K562 (cell line): ENCODE measurements at regions not wholly inside any gene's neighbourhood (a gene's known extent, or its start where the extent isn't known, plus 50 kb on each side); places are given as distances from the start of the nearest gene placed in this dataset.

Source experiments
- ATAC-seq: fragments of 200-7000 bp; cut with Tn5 transposase; 3 replicates; pipeline ENCODE4 v1.9.1; 2020; ENCODE audit warnings: moderate library complexity
- BruUV-seq: library from RNA; stranded (reverse); fragments of 400-500 nt; replicated peaks from 2 replicates; lab custom pipeline; 2021; lab: Mats Ljungman, UMichigan
- CTCF ChIA-PET: fragments of 300-600 bp; formaldehyde crosslinking; extraction: SDS; loops from one replicate; lab custom pipeline; 2021; ENCODE audit warnings: low intra/inter-chr PET ratio; lab: Yijun Ruan, JAX
- POLR2A ChIA-PET: fragments of 300-600, 350-650 bp; sonication (Branson Sonifier 250); formaldehyde crosslinking; extraction: SDS; loops from one replicate; lab custom pipeline; 2021; ENCODE audit warnings: antibody characterized with exemption, inconsistent platforms; lab: Yijun Ruan, JAX
- DNase-seq, 4 experiments: peaks; one replicate each; pipeline versions ENCODE4 v3.0.0 to v3.0.0-alpha.2; 2011 to 2018; ENCODE audit warnings: low spot score in 3 of 4, mixed read lengths in 3 of 4; ENCODE audit errors: extremely low read depth in 1 of 4
- FAIRE-seq: peaks from 2 replicates; lab custom pipeline; 2011; peaks lifted over from hg19 to GRCh38; lab: Jason Lieb, UNC
- H2AFZ ChIP-seq: 2 replicates; pipeline ENCODE4 v1.6.0; 2011; ENCODE audit warnings: low read depth, low read length, control low read depth, inconsistent platforms
- H3K27ac ChIP-seq: fragments of 200-600 bp; 3 replicates; pipeline ENCODE4 v1.8.0; 2011; ENCODE audit warnings: low read depth, mild to moderate bottlenecking, control low read depth, inconsistent platforms, low read length, moderate library complexity, mixed read lengths; ENCODE audit errors: extremely low read depth
- H3K27me3 ChIP-seq, 2 experiments: fragments of 300-600 bp in 1 of 2; 2 replicates in 1 of 2; 3 replicates in 1 of 2; pipeline versions ENCODE4 v1.6.0 to v1.8.0; 2011; ENCODE audit warnings: inconsistent platforms in 2 of 2, low read length in 2 of 2, mild to moderate bottlenecking in 1 of 2, mixed read lengths in 1 of 2, moderate library complexity in 1 of 2; ENCODE audit not compliant: control insufficient read depth in 2 of 2, insufficient read depth in 2 of 2
- H3K36me3 ChIP-seq: fragments of 300-600 bp; 3 replicates; pipeline ENCODE4 v1.8.0; 2011; ENCODE audit warnings: mild to moderate bottlenecking, low read length, inconsistent platforms; ENCODE audit not compliant: control insufficient read depth, insufficient read depth
- H3K4me1 ChIP-seq, 2 experiments: fragments of 200-600 bp in 1 of 2; replicated peaks in 1 of 2; 2 replicates in 1 of 2; 3 replicates in 1 of 2; pipeline versions ENCODE4 v1.5.1 to v1.8.0; 2011; ENCODE audit warnings: inconsistent platforms in 2 of 2, low read length in 2 of 2, mild to moderate bottlenecking in 1 of 2, mixed read lengths in 1 of 2, moderate library complexity in 1 of 2; ENCODE audit not compliant: control insufficient read depth in 2 of 2, insufficient read depth in 2 of 2
- H3K4me2 ChIP-seq: 2 replicates; pipeline ENCODE4 v1.6.1; 2011; ENCODE audit warnings: low read length, control low read depth, inconsistent platforms, mixed read lengths; ENCODE audit not compliant: insufficient read depth
- H3K4me3 ChIP-seq: fragments of 200-600 bp; sonication (generic), shearing (Covaris generic); 2 replicates; pipeline ENCODE4 v1.5.1; 2016; ENCODE audit warnings: control low read depth, inconsistent platforms
- H3K79me2 ChIP-seq: fragments of 200-600 bp; 3 replicates; pipeline ENCODE4 v1.8.0; 2011; ENCODE audit warnings: low read length, inconsistent platforms; ENCODE audit not compliant: control insufficient read depth, insufficient read depth
- H3K9ac ChIP-seq, 2 experiments: 2 replicates each; pipeline versions ENCODE4 v1.6.0 to v1.6.1; 2011; ENCODE audit warnings: low read depth in 2 of 2, low read length in 2 of 2, control low read depth in 1 of 2, inconsistent platforms in 1 of 2, mild to moderate bottlenecking in 1 of 2, mixed read lengths in 1 of 2; ENCODE audit not compliant: insufficient read depth in 1 of 2
- H3K9me1 ChIP-seq: one replicate; pipeline ENCODE4 v1.6.0; 2011; ENCODE audit warnings: inconsistent platforms, mild to moderate bottlenecking, low read length, moderate library complexity; ENCODE audit not compliant: control insufficient read depth, insufficient read depth
- H3K9me3 ChIP-seq: replicated peaks from 2 replicates; pipeline ENCODE4 v1.5.1; 2011; ENCODE audit warnings: low read depth, low read length, inconsistent platforms; ENCODE audit not compliant: control insufficient read depth, insufficient read depth
- H4K20me1 ChIP-seq: replicated peaks from 2 replicates; pipeline ENCODE4 v1.6.1; 2011; ENCODE audit warnings: low read length, inconsistent platforms, mixed read lengths; ENCODE audit not compliant: control insufficient read depth, insufficient read depth
- HBP1 ChIP-seq: fragments of 450-650 bp; formaldehyde crosslinking; IDR thresholded peaks from 2 replicates; pipeline ENCODE4 v1.4.0; 2022; ENCODE audit warnings: missing genetic modification characterization
- PURB ChIP-seq: sonication (generic); formaldehyde crosslinking; IDR thresholded peaks from 2 replicates; pipeline ENCODE4 v1.9.0; 2021; ENCODE audit warnings: low read depth, mild to moderate bottlenecking, missing genetic modification reagents
- RREB1 ChIP-seq: fragments of 250-450 bp; sonication (Bioruptor Pico); IDR thresholded peaks from 2 replicates; pipeline ENCODE4 v1.4.0; 2020
- STAT6 ChIP-seq: sonication (generic); formaldehyde crosslinking; IDR thresholded peaks from 2 replicates; pipeline ENCODE4 v1.8.1; 2023; ENCODE audit warnings: mild to moderate bottlenecking, missing genetic modification reagents
- ZNF444 ChIP-seq: fragments of 250-450 bp; sonication (Bioruptor Pico); IDR thresholded peaks from 2 replicates; pipeline ENCODE4 v1.4.0; 2020; ENCODE audit warnings: mild to moderate bottlenecking, moderate library complexity
- WGBS: fragments of 100-300 bp; shearing (Covaris generic); methylation state at CpG from one replicate; pipeline ENCODE4 v1.1.6; 2016; ENCODE audit warnings: low coverage, mixed read lengths; ENCODE audit not compliant: insufficient coverage; ENCODE audit errors: missing lambda C conversion rate; 5-methylcytosine and 5-hydroxymethylcytosine counted together
- in situ Hi-C: fragments of 300-500 bp; cut with MboI; formaldehyde crosslinking; loops from 4 replicates; pipeline ENCODE4 v1.15.0; 2018; ENCODE audit warnings: inconsistent platforms, mixed read lengths
- intact Hi-C: fragments of 100-400 bp; cut with micrococcal nuclease; formaldehyde crosslinking; loops from 2 replicates; pipeline ENCODE4 v1.14.2; 2022

DNA sequence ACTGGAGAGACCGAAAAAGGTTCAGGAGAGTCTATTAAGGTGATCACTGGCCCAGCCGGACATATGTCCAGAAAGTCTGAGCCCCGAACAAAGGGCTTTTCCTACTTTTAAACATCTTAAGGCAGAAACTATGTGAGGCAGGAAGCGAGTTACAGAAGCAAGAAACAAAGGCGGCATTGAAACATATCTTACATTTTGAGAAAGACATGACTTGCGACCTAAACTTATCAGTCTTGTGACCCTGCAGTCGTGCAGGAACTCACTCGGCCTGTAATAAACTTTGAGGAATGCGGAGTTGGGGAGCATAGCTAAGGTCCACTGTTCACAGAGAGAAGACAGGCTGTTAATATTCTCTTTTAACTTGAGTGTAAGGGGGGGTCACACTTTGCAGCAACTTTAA, 158.7 kb downstream of the TBX22 start:
- ATAC-seq (no peak), DNase-seq (no peak), FAIRE-seq (no peak)
- TF ChIP-seq ZNF444 (CRISPR knock-in tag) (no peak), HBP1 (CRISPR knock-in tag) (no peak), STAT6 (no peak), PURB (CRISPR knock-in tag) (no peak), RREB1 (CRISPR knock-in tag) (no peak)
- BruUV-seq: no TSS peak
- H3K9ac ChIP-seq: no peak overlapping the region
- no peaks in the 10 kb centered on the region for H3K27me3 ChIP-seq
- 2% methylated on average over 9 of the region's 9 CpGs for WGBS
- ChIA-PET POLR2A (no interaction called here), CTCF (no interaction called here)
- H4K20me1 ChIP-seq: no peaks in the 10 kb centered on the region
- intact Hi-C loops: no loop called here
- no peak overlapping the region for H3K4me3 ChIP-seq
- no peaks in the 10 kb centered on the region for H3K36me3 ChIP-seq
- H3K9me1 ChIP-seq: no peaks in the 10 kb centered on the region
- no peak overlapping the region for H3K4me2 ChIP-seq
- no peak overlapping the region for H2AFZ ChIP-seq
- no peak overlapping the region for H3K27ac ChIP-seq
- no peaks in the 10 kb centered on the region for H3K4me1 ChIP-seq
- in situ Hi-C loops: no loop called here
- H3K79me2 ChIP-seq: no peaks in the 10 kb centered on the region
- no peaks in the 10 kb centered on the region for H3K9me3 ChIP-seq
